ENCODE measurements at regions not wholly inside any gene's neighbourhood (a gene's known extent, or its start where the extent isn't known, plus 50 kb on each side); places are given as distances from the start of the nearest gene placed in this dataset.

DNA sequence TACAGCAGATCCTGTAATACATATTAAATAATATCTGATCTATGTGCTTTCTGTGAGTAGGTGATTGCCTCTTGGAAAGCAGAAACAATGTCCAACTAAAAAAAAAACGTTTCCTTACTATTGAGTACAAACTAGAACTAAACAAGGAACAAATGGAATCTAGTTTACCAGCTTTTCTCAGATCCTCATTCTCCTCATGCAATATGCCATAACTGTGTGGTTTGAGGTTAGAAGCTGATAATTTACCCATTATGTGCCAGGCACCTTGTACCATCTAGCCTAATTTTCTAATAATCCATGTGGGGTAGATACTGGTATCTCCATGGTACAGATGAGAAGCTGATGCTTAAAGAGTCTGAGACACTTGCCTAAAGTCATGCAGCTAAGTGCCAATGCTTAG is 154.7 kb downstream of the PTGER3 start:
- Histone ChIP-seq H3K36me3 (ENCODE audit: control insufficient read depth in 2 of 3, insufficient read depth in 3 of 3, low read length in 3 of 3) (no peaks in the 10 kb centered on the region), H3K27ac (ENCODE audit: low read depth in 2 of 2, low read length in 2 of 2) (no peak overlapping the region), H3K4me3 (ENCODE audit: low read length in 3 of 3) (no peak overlapping the region), H3K9me3 (ENCODE audit: control insufficient read depth in 2 of 3, insufficient read depth in 1 of 3, low read length in 3 of 3) (no peaks in the 10 kb centered on the region), H3K4me1 (ENCODE audit: control insufficient read depth in 2 of 3, insufficient read depth in 2 of 3, low read depth in 1 of 3, low read length in 3 of 3) (peaks cover 0 to 3% (median 0%) of the 10 kb centered on the region in 3 donors), H3K9ac (ENCODE audit: low read length in 3 of 3) (no peak overlapping the region), H3K27me3 (ENCODE audit: control insufficient read depth, insufficient read depth, low read length) (no peaks in the 10 kb centered on the region)
- TF ChIP-seq, protein P1, sequence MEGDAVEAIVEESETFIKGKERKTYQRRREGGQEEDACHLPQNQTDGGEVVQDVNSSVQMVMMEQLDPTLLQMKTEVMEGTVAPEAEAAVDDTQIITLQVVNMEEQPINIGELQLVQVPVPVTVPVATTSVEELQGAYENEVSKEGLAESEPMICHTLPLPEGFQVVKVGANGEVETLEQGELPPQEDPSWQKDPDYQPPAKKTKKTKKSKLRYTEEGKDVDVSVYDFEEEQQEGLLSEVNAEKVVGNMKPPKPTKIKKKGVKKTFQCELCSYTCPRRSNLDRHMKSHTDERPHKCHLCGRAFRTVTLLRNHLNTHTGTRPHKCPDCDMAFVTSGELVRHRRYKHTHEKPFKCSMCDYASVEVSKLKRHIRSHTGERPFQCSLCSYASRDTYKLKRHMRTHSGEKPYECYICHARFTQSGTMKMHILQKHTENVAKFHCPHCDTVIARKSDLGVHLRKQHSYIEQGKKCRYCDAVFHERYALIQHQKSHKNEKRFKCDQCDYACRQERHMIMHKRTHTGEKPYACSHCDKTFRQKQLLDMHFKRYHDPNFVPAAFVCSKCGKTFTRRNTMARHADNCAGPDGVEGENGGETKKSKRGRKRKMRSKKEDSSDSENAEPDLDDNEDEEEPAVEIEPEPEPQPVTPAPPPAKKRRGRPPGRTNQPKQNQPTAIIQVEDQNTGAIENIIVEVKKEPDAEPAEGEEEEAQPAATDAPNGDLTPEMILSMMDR (IDR thresholded peaks at IDR 0.05; ENCODE audit: borderline replicate concordance, extremely low read depth, insufficient read depth): no peak
- no peak for DNase-seq
- intact Hi-C loops (cut with DNase I): no loop called here
- no peak for FAIRE-seq

DNA sequence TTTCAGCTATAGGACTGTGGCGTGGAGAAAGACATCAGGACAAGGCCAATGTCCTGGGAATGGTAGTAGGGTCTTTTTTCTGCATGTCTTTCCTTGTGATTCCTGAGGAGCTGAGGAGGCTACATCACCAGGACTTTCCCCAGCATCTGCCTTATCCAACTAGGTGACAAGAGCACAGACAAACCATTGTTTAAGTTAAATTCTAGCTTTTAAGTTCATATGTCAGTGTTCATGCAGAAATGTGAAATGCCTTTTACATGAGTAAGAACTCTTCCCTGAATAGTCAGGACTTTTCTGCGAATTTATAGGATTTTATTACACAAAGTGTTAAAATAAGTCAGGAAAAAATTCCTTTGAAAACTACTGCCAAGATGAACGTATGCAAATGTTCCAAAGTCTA is 154.2 kb downstream of the PTGER3 start:
- TF ChIP-seq, protein P1 (IDR thresholded peaks at IDR 0.05; ENCODE audit: borderline replicate concordance, extremely low read depth, insufficient read depth): no peak
- Histone ChIP-seq H3K9me3 (ENCODE audit: control insufficient read depth in 2 of 3, insufficient read depth in 1 of 3, low read length in 3 of 3) (no peaks in the 10 kb centered on the region), H3K27me3 (ENCODE audit: control insufficient read depth, insufficient read depth, low read length) (no peaks in the 10 kb centered on the region), H3K9ac (ENCODE audit: low read length in 3 of 3) (no peak overlapping the region), H3K36me3 (ENCODE audit: control insufficient read depth in 2 of 3, insufficient read depth in 3 of 3, low read length in 3 of 3) (no peaks in the 10 kb centered on the region), H3K4me3 (ENCODE audit: low read length in 3 of 3) (no peak overlapping the region), H3K27ac (ENCODE audit: low read depth in 2 of 2, low read length in 2 of 2) (no peak overlapping the region), H3K4me1 (ENCODE audit: control insufficient read depth in 2 of 3, insufficient read depth in 2 of 3, low read depth in 1 of 3, low read length in 3 of 3) (peaks cover 0 to 3% (median 0%) of the 10 kb centered on the region in 3 donors)
- FAIRE-seq: no peak
- DNase-seq: no peak
- intact Hi-C loops (cut with DNase I): no loop called here

DNA sequence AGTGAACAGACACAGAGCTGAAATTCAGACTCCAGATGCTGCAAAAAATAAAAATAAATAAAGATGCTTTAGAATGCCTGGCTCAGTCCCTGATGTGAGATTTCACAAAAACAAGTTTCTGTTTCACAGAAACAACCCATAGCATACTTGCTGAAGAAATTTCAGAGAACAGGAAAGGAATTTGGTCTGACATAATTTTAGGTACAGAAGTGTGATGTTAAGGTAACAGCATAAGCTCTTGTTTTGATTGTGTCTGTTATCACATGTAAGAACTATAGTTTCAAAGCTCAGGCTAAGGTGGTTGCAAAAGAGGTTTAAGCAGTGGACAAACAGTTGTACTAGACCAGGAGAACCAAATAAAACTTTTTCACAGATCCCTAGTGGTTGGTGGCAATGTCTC is 152.1 kb downstream of the PTGER3 start:
- no peaks in the 10 kb centered on the region for H3K9me3 ChIP-seq (ENCODE audit: control insufficient read depth in 2 of 3, insufficient read depth in 1 of 3, low read length in 3 of 3)
- TF ChIP-seq, protein P1 (IDR thresholded peaks at IDR 0.05; ENCODE audit: borderline replicate concordance, extremely low read depth, insufficient read depth): no peak
- intact Hi-C loops (cut with DNase I): no loop called here

DNA sequence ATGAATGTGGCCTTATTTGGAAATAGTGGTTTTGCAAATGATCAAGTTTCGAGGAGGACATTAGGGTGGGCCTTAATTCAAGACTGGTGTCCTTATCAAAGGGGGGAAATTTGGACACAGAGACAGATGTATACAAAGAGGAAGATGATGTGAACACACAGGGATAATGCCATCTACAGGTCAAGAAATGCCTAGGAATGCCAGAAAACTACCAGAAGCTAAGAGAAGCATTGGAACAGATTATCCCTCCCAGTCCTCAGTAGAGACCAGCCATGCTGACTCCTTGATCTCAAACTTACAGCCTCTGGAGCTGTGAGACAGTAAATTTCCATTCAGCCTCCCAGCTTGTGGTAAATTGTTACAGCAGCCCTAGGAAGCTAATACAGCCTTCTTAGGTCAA is 151.4 kb downstream of the PTGER3 start:
- H3K9me3 ChIP-seq (ENCODE audit: control insufficient read depth in 2 of 3, insufficient read depth in 1 of 3, low read length in 3 of 3): no peaks in the 10 kb centered on the region
- H3K4me1 ChIP-seq (ENCODE audit: control insufficient read depth in 2 of 3, insufficient read depth in 2 of 3, low read depth in 1 of 3, low read length in 3 of 3): no peaks in the 10 kb centered on the region
- no peak overlapping the region for H3K27ac ChIP-seq (ENCODE audit: low read depth in 2 of 2, low read length in 2 of 2)
- no peaks in the 10 kb centered on the region for H3K36me3 ChIP-seq (ENCODE audit: control insufficient read depth in 2 of 3, insufficient read depth in 3 of 3, low read length in 3 of 3)
- H3K27me3 ChIP-seq (ENCODE audit: control insufficient read depth, insufficient read depth, low read length): no peaks in the 10 kb centered on the region
- no peak overlapping the region for H3K4me3 ChIP-seq (ENCODE audit: low read length in 3 of 3)
- FAIRE-seq (no peak), DNase-seq (no peak)
- TF ChIP-seq, protein P1 (IDR thresholded peaks at IDR 0.05; ENCODE audit: borderline replicate concordance, extremely low read depth, insufficient read depth): no peak
- H3K9ac ChIP-seq (ENCODE audit: low read length in 3 of 3): no peak overlapping the region
- intact Hi-C loops (cut with DNase I): no loop called here

More for the DNA sequence above, 152.1 kb downstream of the PTGER3 start:
- peaks cover 0 to 3% (median 0%) of the 10 kb centered on the region in 3 donors for H3K4me1 ChIP-seq (ENCODE audit: control insufficient read depth in 2 of 3, insufficient read depth in 2 of 3, low read depth in 1 of 3, low read length in 3 of 3)
- H3K9ac ChIP-seq (ENCODE audit: low read length in 3 of 3): no peak overlapping the region
- H3K27me3 ChIP-seq (ENCODE audit: control insufficient read depth, insufficient read depth, low read length): no peaks in the 10 kb centered on the region
- no peaks in the 10 kb centered on the region for H3K36me3 ChIP-seq (ENCODE audit: control insufficient read depth in 2 of 3, insufficient read depth in 3 of 3, low read length in 3 of 3)
- no peak overlapping the region for H3K4me3 ChIP-seq (ENCODE audit: low read length in 3 of 3)
- no peak for FAIRE-seq
- no peak overlapping the region for H3K27ac ChIP-seq (ENCODE audit: low read depth in 2 of 2, low read length in 2 of 2)
- no peak for DNase-seq

All from kidney (tissue), 13 donors.